ENCODE measurements at regions not wholly inside any gene's neighbourhood (a gene's known extent, or its start where the extent isn't known, plus 50 kb on each side); places are given as distances from the start of the nearest gene placed in this dataset.

- POLR2A ChIA-PET: no interaction called here
- CTCF ChIA-PET: no interaction called here
Observed at GRCh38 chr7:148472406-148472805, 118.2 kb upstream of the C7orf33 start.

GRCh38 chr7:148473703-148474480 is 116.7 kb upstream of the C7orf33 start:
- POLR2A ChIA-PET: no interaction called here
- CTCF ChIA-PET: no interaction called here

- ChIA-PET POLR2A (no interaction called here), CTCF (no interaction called here)
Observed at GRCh38 chr7:148474481-148475025, 116.0 kb upstream of the C7orf33 start.

GRCh38 chr7:148478551-148478950 is 112.0 kb upstream of the C7orf33 start:
- ChIA-PET POLR2A (no interaction called here), CTCF (no interaction called here)

GRCh38 chr7:148480479-148481146 is 110.0 kb upstream of the C7orf33 start:
- CTCF ChIA-PET: no interaction called here
- POLR2A ChIA-PET: no interaction called here

GRCh38 chr7:148481147-148481526 is 109.4 kb upstream of the C7orf33 start:
- CTCF ChIA-PET: no interaction called here
- POLR2A ChIA-PET: no interaction called here

GRCh38 chr7:148481971-148482626 is 108.5 kb upstream of the C7orf33 start:
- POLR2A ChIA-PET: no interaction called here
- CTCF ChIA-PET: no interaction called here

- CTCF ChIA-PET: no interaction called here
- POLR2A ChIA-PET: no interaction called here
Observed at GRCh38 chr7:148483515-148484308, 106.9 kb upstream of the C7orf33 start.

GRCh38 chr7:148484486-148484885 is 106.1 kb upstream of the C7orf33 start:
- ChIA-PET CTCF (no interaction called here), POLR2A (no interaction called here)

GRCh38 chr7:148485618-148486017 is 104.9 kb upstream of the C7orf33 start:
- ChIA-PET POLR2A (no interaction called here), CTCF (interaction anchor here (0.6 kb wide), 1 partner anchor 475 kb away, joined by 3 read pairs; no protein-coding TSS in a partner anchor)

- ChIA-PET CTCF (interaction anchor here (0.6 kb wide), 1 partner anchor 117 kb away, joined by 3 read pairs; no protein-coding TSS in a partner anchor), POLR2A (no interaction called here)
Observed at GRCh38 chr7:148486937-148487336, 103.6 kb upstream of the C7orf33 start.

- POLR2A ChIA-PET: no interaction called here
- CTCF ChIA-PET: no interaction called here
Observed at GRCh38 chr7:148487912-148488311, 102.7 kb upstream of the C7orf33 start.

GRCh38 chr7:148489678-148490077 is 100.9 kb upstream of the C7orf33 start:
- CTCF ChIA-PET: no interaction called here
- POLR2A ChIA-PET: no interaction called here

GRCh38 chr7:148492157-148492860 is 98.3 kb upstream of the C7orf33 start:
- CTCF ChIA-PET: no interaction called here
- POLR2A ChIA-PET: no interaction called here

GRCh38 chr7:148495605-148496004 is 95.0 kb upstream of the C7orf33 start:
- ChIA-PET POLR2A (no interaction called here), CTCF (no interaction called here)

- ChIA-PET POLR2A (no interaction called here), CTCF (interaction anchor here (1.4 kb wide), 1 partner anchor 27 kb away, joined by 4 read pairs; no protein-coding TSS in a partner anchor)
Observed at GRCh38 chr7:148500978-148501377, 89.6 kb upstream of the C7orf33 start.

GRCh38 chr7:148503900-148504487 is 86.6 kb upstream of the C7orf33 start:
- ChIA-PET POLR2A (no interaction called here), CTCF (interaction anchor here (1.0 to 1.9 kb wide), 3 partner anchors 24 to 462 kb away, joined by 3 to 10 read pairs (median 5); no protein-coding TSS in a partner anchor)

GRCh38 chr7:148505645-148506375 is 84.8 kb upstream of the C7orf33 start:
- CTCF ChIA-PET: interaction anchor here (0.7 to 1.2 kb wide), 3 partner anchors 21 to 49 kb away, joined by 3 to 5 read pairs (median 3); no protein-coding TSS in a partner anchor

More at GRCh38 chr7:148505645-148506375, 84.8 kb upstream of the C7orf33 start:
- POLR2A ChIA-PET: interaction anchor here (1.3 kb wide), 1 partner anchor 378 kb away, joined by 4 read pairs; no protein-coding TSS in a partner anchor
